HUES64 (cell line): ENCODE measurements at regions not wholly inside any gene's neighbourhood (a gene's known extent, or its start where the extent isn't known, plus 50 kb on each side); places are given as distances from the start of the nearest gene placed in this dataset.

ENCODE experiments used
- H3K27ac ChIP-seq: 2 replicates; pipeline ENCODE4 v1.7.0; 2013; ENCODE audit warnings: low read depth, low read length, inconsistent platforms
- H3K27me3 ChIP-seq: 2 replicates; pipeline ENCODE4 v1.6.1; 2013; ENCODE audit warnings: mild to moderate bottlenecking, low read length; ENCODE audit not compliant: insufficient read depth
- H3K36me3 ChIP-seq: 2 replicates; pipeline ENCODE4 v1.6.1; 2013; ENCODE audit warnings: mild to moderate bottlenecking, low read length; ENCODE audit not compliant: insufficient read depth
- H3K4me1 ChIP-seq: 2 replicates; pipeline ENCODE4 v1.6.1; 2013; ENCODE audit warnings: mild to moderate bottlenecking, low read length, moderate library complexity; ENCODE audit not compliant: insufficient read depth
- H3K4me3 ChIP-seq: 2 replicates; pipeline ENCODE4 v1.5.1; 2013; ENCODE audit warnings: mild to moderate bottlenecking, low read length, moderate library complexity
- H3K9ac ChIP-seq: 2 replicates; pipeline ENCODE4 v1.6.1; 2013; ENCODE audit warnings: mild to moderate bottlenecking, low read depth, low read length
- H3K9me3 ChIP-seq: 2 replicates; pipeline ENCODE4 v1.6.1; 2013; ENCODE audit warnings: low read depth, low read length; ENCODE audit not compliant: insufficient read depth
- WGBS: fragments of 150-250, 120-280 bp; methylation state at CpG from one replicate; pipeline ENCODE4 v1.1.7; 2013; ENCODE audit warnings: missing lambda C conversion rate; 5-methylcytosine and 5-hydroxymethylcytosine counted together

GRCh38 chr12:17695495-17695894 lies 394.5 kb downstream of the RERGL start:
- WGBS, result 91% methylated on average over 9 of the region's 9 CpGs
- no peaks in the 10 kb centered on the region for H3K9me3 ChIP-seq

DNA sequence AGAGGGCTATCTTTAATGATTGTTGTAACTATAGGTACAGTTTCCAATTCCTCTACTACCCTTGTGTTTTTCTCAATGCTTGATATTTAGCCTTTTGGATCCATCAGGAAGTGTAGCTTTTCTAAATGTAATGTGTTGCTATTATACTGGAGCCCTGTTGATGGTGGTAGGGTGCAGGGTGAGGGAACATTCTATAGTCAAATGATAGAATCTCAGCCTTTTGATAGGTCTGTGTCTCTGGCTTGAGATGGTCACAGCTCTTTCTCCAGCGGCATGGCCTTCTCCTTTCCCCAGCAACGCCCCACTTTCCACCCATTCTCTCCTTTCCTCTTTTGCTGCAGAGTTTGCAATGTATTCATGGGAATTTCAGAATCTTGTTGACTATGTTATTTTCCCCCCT lies 398.6 kb downstream of the RERGL start:
- no peaks in the 10 kb centered on the region for H3K9me3 ChIP-seq
- H3K27ac ChIP-seq, result no peak overlapping the region
- no peaks in the 10 kb centered on the region for H3K27me3 ChIP-seq
- no peak overlapping the region for H3K4me3 ChIP-seq
- H3K36me3 ChIP-seq, result no peaks in the 10 kb centered on the region
- 100% methylated on average over 1 of the region's 2 CpGs for WGBS
- H3K9ac ChIP-seq, result no peak overlapping the region
- peaks cover 6% of the 10 kb centered on the region; the same call in 1 of the 2 replicates for H3K4me1 ChIP-seq

More at GRCh38 chr12:17695495-17695894, 394.5 kb downstream of the RERGL start:
- H3K4me3 ChIP-seq, result no peak overlapping the region
- no peak overlapping the region for H3K9ac ChIP-seq
- peaks cover 6% of the 10 kb centered on the region; the same call in 1 of the 2 replicates for H3K4me1 ChIP-seq
- H3K27me3 ChIP-seq, result no peaks in the 10 kb centered on the region
- no peaks in the 10 kb centered on the region for H3K36me3 ChIP-seq
- no peak overlapping the region for H3K27ac ChIP-seq

DNA sequence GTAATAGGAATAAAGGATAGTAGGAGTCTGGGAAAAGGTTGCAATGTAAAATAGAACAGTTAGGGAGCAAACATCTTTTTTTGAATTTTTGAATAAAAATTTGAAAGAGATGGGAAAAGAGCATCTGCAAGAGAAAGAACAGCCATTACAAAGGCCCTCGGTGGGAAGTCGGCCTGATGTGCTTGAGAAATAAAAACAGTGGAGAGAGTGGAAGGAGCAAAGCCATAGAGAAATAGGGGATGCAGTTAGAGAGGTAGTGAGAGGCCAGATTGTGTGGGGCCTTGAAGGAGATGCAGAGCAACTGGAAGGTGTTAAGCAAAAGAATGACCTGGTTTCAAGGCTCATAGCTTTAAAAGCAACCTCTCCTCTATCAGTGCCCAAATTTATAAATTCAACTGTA lies 409.8 kb downstream of the RERGL start:
- no peak overlapping the region for H3K4me3 ChIP-seq
- H3K27ac ChIP-seq, result no peak overlapping the region
- peaks cover 21% of the 10 kb centered on the region for H3K27me3 ChIP-seq
- H3K9me3 ChIP-seq, result no peaks in the 10 kb centered on the region
- peaks cover 7% of the 10 kb centered on the region for H3K4me1 ChIP-seq
- H3K9ac ChIP-seq, result no peak overlapping the region
- no peaks in the 10 kb centered on the region for H3K36me3 ChIP-seq
- WGBS, result 19% methylated on average over 2 of the region's 2 CpGs

- no peak overlapping the region for H3K27ac ChIP-seq
- H3K27me3 ChIP-seq, result no peaks in the 10 kb centered on the region
- peaks cover 2% of the 10 kb centered on the region for H3K4me1 ChIP-seq
- WGBS, result 95% methylated on average over 10 of the region's 10 CpGs
- H3K36me3 ChIP-seq, result no peaks in the 10 kb centered on the region
- no peak overlapping the region for H3K4me3 ChIP-seq
- H3K9ac ChIP-seq, result no peak overlapping the region
- no peaks in the 10 kb centered on the region for H3K9me3 ChIP-seq
Measured at GRCh38 chr12:17666641-17667324, 423.2 kb downstream of the RERGL start.

- H3K9ac ChIP-seq, result no peak overlapping the region
- H3K4me3 ChIP-seq, result no peak overlapping the region
- no peaks in the 10 kb centered on the region for H3K27me3 ChIP-seq
- H3K36me3 ChIP-seq, result no peaks in the 10 kb centered on the region
- 93% methylated on average over 9 of the region's 9 CpGs for WGBS
- no peak overlapping the region for H3K27ac ChIP-seq
- H3K9me3 ChIP-seq, result no peaks in the 10 kb centered on the region
- H3K4me1 ChIP-seq, result peaks cover 9% of the 10 kb centered on the region
Measured at GRCh38 chr12:17665839-17666238, 424.2 kb downstream of the RERGL start.

GRCh38 chr12:17661250-17661649 lies 428.7 kb downstream of the RERGL start:
- H3K4me1 ChIP-seq, result peaks cover 9% of the 10 kb centered on the region
- H3K9ac ChIP-seq, result no peak overlapping the region
- no peaks in the 10 kb centered on the region for H3K9me3 ChIP-seq
- no peaks in the 10 kb centered on the region for H3K36me3 ChIP-seq
- no peaks in the 10 kb centered on the region for H3K27me3 ChIP-seq
- 75% methylated on average over 1 of the region's 1 CpG for WGBS
- no peak overlapping the region for H3K4me3 ChIP-seq
- H3K27ac ChIP-seq, result no peak overlapping the region

- Histone ChIP-seq H3K4me1 (no peaks in the 10 kb centered on the region), H3K9me3 (no peaks in the 10 kb centered on the region), H3K27ac (no peak overlapping the region), H3K9ac (no peak overlapping the region), H3K4me3 (no peak overlapping the region), H3K27me3 (no peaks in the 10 kb centered on the region), H3K36me3 (no peaks in the 10 kb centered on the region)
- no CpG with 5 or more reads among the region's 2 CpGs for WGBS
Measured at GRCh38 chr12:17652436-17652835, 437.6 kb downstream of the RERGL start.

GRCh38 chr12:17642340-17642650 lies 447.7 kb downstream of the RERGL start:
- Histone ChIP-seq H3K27me3 (no peaks in the 10 kb centered on the region), H3K9me3 (no peaks in the 10 kb centered on the region), H3K4me3 (no peak overlapping the region), H3K36me3 (no peaks in the 10 kb centered on the region), H3K4me1 (no peaks in the 10 kb centered on the region), H3K9ac (no peak overlapping the region), H3K27ac (no peak overlapping the region)
- WGBS, result 52% methylated on average over 2 of the region's 3 CpGs

DNA sequence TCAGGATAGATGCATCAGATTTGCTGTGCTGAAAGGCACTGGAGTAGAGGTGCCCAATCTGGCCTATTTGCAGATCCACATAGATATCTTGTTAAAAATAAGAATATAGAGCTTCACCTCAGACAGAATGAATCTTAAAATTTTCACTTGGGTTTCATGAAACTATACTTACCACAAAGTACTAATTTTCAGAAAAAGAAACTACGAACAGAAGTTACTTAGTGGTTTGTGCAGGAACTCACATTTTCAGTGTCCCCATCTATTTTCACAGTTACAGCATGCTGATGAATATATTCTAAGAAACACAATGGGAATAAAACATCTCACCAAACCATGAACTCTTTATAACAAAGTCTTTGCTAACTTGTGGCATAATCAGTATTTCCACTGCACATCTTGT lies 449.4 kb downstream of the RERGL start:
- Histone ChIP-seq H3K27me3 (no peaks in the 10 kb centered on the region), H3K9me3 (no peaks in the 10 kb centered on the region)
- 100% methylated on average over 1 of the region's 1 CpG for WGBS

GRCh38 chr12:17618831-17619230 lies 471.2 kb downstream of the RERGL start:
- Histone ChIP-seq H3K27me3 (no peaks in the 10 kb centered on the region), H3K9me3 (peaks cover 13% of the 10 kb centered on the region; the same call in 1 of the 2 replicates), H3K27ac (no peak overlapping the region), H3K9ac (no peak overlapping the region), H3K36me3 (no peaks in the 10 kb centered on the region), H3K4me3 (no peak overlapping the region), H3K4me1 (no peaks in the 10 kb centered on the region)
- WGBS, result over 99% methylated on average over 2 of the region's 2 CpGs

More for the DNA sequence above, 449.4 kb downstream of the RERGL start:
- Histone ChIP-seq H3K36me3 (no peaks in the 10 kb centered on the region), H3K4me1 (no peaks in the 10 kb centered on the region), H3K27ac (no peak overlapping the region), H3K9ac (no peak overlapping the region), H3K4me3 (no peak overlapping the region)

DNA sequence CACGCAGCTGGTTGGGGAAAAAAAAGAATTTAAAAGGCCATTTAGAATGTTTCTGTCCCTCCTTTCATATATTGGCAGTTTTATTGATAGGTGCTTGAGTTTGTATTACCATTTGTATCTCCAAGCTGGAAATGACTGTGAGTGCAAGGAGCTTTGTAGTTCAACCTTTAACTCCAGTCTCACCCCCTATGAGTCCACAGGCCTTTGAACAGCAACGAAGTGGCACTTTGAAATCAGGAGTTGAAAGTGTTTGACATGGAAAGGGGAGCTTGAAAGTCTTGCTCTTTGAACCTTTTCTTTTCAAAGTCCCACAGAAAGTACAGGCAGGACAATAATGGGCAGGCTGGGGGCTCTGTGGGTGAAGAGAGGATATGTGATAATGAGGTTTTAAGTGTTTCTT lies 480.3 kb downstream of the RERGL start:
- H3K9me3 ChIP-seq, result no peaks in the 10 kb centered on the region
- no peak overlapping the region for H3K4me3 ChIP-seq
- no peaks in the 10 kb centered on the region; the same call in 1 of the 2 replicates for H3K4me1 ChIP-seq
- no peaks in the 10 kb centered on the region for H3K27me3 ChIP-seq
- H3K36me3 ChIP-seq, result no peaks in the 10 kb centered on the region
- WGBS, result 59% methylated on average over 2 of the region's 2 CpGs
- H3K27ac ChIP-seq, result no peak overlapping the region
- no peak overlapping the region for H3K9ac ChIP-seq

- WGBS, result 100% methylated on average over 1 of the region's 1 CpG
- H3K36me3 ChIP-seq, result no peaks in the 10 kb centered on the region
- no peaks in the 10 kb centered on the region for H3K9me3 ChIP-seq
- H3K27me3 ChIP-seq, result no peaks in the 10 kb centered on the region
- H3K27ac ChIP-seq, result no peak overlapping the region
- H3K4me1 ChIP-seq, result no peaks in the 10 kb centered on the region; the same call in 1 of the 2 replicates
- no peak overlapping the region for H3K4me3 ChIP-seq
- H3K9ac ChIP-seq, result no peak overlapping the region
Measured at GRCh38 chr12:17609153-17609552, 480.8 kb downstream of the RERGL start.
